Calu3 (cell line): ENCODE measurements at regions not wholly inside any gene's neighbourhood (a gene's known extent, or its start where the extent isn't known, plus 50 kb on each side); places are given as distances from the start of the nearest gene placed in this dataset.

Source experiments
- BruUV-seq: library from RNA; stranded (reverse); fragments of 400-500 nt; replicated peaks from 2 replicates; lab custom pipeline; 2021; lab: Mats Ljungman, UMichigan
- CTCF ChIA-PET: fragments of 300-600 bp; sonication (Branson Sonifier 250); formaldehyde crosslinking; loops from one replicate; lab custom pipeline; 2022; ENCODE audit warnings: antibody characterized with exemption; lab: Charles Lee
- DNase-seq: peaks from one replicate; pipeline ENCODE4 v3.0.0; 2022
- H3K27ac Mint-ChIP-seq: one replicate; pipeline ENCODE4 v1.8.0; 2022; ENCODE audit warnings: mixed read lengths; ENCODE audit not compliant: unreplicated experiment
- H3K27me3 Mint-ChIP-seq: one replicate; pipeline ENCODE4 v1.8.0; 2022; ENCODE audit warnings: mixed read lengths; ENCODE audit not compliant: unreplicated experiment
- H3K36me3 Mint-ChIP-seq: one replicate; pipeline ENCODE4 v1.8.0; 2022; ENCODE audit warnings: mild to moderate bottlenecking, moderate library complexity, mixed read lengths; ENCODE audit not compliant: insufficient read depth, unreplicated experiment
- H3K4me1 Mint-ChIP-seq: one replicate; pipeline ENCODE4 v1.8.0; 2022; ENCODE audit warnings: mild to moderate bottlenecking, low read depth, mixed read lengths; ENCODE audit not compliant: unreplicated experiment
- H3K4me3 Mint-ChIP-seq: one replicate; pipeline ENCODE4 v1.8.0; 2022; ENCODE audit warnings: mild to moderate bottlenecking, low read depth, moderate library complexity, mixed read lengths; ENCODE audit not compliant: unreplicated experiment
- H3K9me3 Mint-ChIP-seq: one replicate; pipeline ENCODE4 v1.8.0; 2022; ENCODE audit warnings: low read depth, mixed read lengths; ENCODE audit not compliant: unreplicated experiment
- intact Hi-C: fragments of 100-400 bp; cut with micrococcal nuclease; formaldehyde crosslinking; loops from one replicate; pipeline ENCODE4 v1.10.0; 2022; ENCODE audit not compliant: unreplicated experiment
- TF ChIP-seq, protein P1 (sequence below): fragments of 200-600 bp; IDR thresholded peaks from one replicate; pipeline ENCODE4 v1.8.0; 2022; ENCODE audit warnings: antibody characterized with exemption; ENCODE audit not compliant: unreplicated experiment

DNA sequence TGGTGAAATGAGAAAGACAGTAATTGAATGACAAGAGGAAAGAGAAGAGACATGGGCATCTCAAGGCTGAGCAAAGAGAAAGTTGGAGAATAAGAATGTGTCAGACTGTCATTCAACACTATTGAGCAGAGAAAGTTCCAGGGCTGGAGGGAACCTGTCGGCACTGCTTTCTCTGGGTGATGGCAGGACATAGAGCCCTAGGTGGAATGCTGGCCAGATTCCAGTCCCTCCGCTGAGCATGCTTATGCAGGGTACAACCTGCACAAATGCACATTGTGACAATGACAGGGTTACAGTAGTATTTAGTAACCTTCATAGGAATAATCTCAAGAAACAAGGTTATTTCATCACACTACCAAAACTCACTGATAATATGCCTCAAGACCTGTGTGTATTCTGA, 582.8 kb downstream of the ADCYAP1 start:
- Mint-ChIP-seq H3K27me3 (no peaks in the 10 kb centered on the region), H3K36me3 (no peaks in the 10 kb centered on the region), H3K4me1 (no peaks in the 10 kb centered on the region), H3K9me3 (peaks cover 8% of the 10 kb centered on the region), H3K4me3 (no peak overlapping the region), H3K27ac (no peak overlapping the region)
- no peak for DNase-seq
- BruUV-seq = no TSS peak
- CTCF ChIA-PET = no interaction called here
- TF ChIP-seq, protein P1, sequence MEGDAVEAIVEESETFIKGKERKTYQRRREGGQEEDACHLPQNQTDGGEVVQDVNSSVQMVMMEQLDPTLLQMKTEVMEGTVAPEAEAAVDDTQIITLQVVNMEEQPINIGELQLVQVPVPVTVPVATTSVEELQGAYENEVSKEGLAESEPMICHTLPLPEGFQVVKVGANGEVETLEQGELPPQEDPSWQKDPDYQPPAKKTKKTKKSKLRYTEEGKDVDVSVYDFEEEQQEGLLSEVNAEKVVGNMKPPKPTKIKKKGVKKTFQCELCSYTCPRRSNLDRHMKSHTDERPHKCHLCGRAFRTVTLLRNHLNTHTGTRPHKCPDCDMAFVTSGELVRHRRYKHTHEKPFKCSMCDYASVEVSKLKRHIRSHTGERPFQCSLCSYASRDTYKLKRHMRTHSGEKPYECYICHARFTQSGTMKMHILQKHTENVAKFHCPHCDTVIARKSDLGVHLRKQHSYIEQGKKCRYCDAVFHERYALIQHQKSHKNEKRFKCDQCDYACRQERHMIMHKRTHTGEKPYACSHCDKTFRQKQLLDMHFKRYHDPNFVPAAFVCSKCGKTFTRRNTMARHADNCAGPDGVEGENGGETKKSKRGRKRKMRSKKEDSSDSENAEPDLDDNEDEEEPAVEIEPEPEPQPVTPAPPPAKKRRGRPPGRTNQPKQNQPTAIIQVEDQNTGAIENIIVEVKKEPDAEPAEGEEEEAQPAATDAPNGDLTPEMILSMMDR = no peak
- intact Hi-C loops = no loop called here

- Mint-ChIP-seq H3K27ac (no peak overlapping the region), H3K36me3 (no peaks in the 10 kb centered on the region), H3K27me3 (no peaks in the 10 kb centered on the region), H3K4me3 (no peak overlapping the region), H3K4me1 (no peaks in the 10 kb centered on the region), H3K9me3 (peaks cover 11% of the 10 kb centered on the region)
- no peak for DNase-seq
- TF ChIP-seq, protein P1 = no peak
- CTCF ChIA-PET = no interaction called here
- intact Hi-C loops = no loop called here
- BruUV-seq = no TSS peak
These were observed 583.7 kb downstream of the ADCYAP1 start for GRCh38 chr18:1488394-1488793.

DNA sequence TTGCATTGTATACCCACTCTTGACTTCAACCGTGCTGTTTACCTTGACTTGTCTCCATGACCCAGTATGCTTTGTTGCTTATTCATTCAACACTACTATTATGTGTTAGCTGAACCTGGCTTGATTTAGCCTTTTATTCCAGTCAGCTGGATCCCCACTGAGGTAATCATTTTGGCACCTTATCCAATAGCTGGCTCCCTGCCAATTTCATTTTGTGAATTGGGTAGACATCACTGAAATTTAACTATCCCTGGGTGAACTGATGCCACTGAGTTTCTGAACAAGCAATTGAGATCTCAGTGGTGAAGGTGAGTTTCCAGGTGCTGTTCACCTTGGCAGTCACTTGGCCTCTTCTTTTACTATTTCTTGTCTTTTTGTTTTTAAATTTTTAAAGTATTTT, 584.3 kb downstream of the ADCYAP1 start:
- H3K27ac Mint-ChIP-seq = no peak overlapping the region
- H3K36me3 Mint-ChIP-seq = no peaks in the 10 kb centered on the region
- intact Hi-C loops = no loop called here
- no peaks in the 10 kb centered on the region for H3K4me1 Mint-ChIP-seq
- CTCF ChIA-PET = no interaction called here
- BruUV-seq = no TSS peak
- TF ChIP-seq, protein P1 = no peak
- H3K4me3 Mint-ChIP-seq = no peak overlapping the region
- no peaks in the 10 kb centered on the region for H3K27me3 Mint-ChIP-seq
- DNase-seq = no peak
- peaks cover 12% of the 10 kb centered on the region for H3K9me3 Mint-ChIP-seq

GRCh38 chr18:1495387-1495786, 590.7 kb downstream of the ADCYAP1 start:
- peaks cover 12% of the 10 kb centered on the region for H3K9me3 Mint-ChIP-seq
- H3K4me1 Mint-ChIP-seq = no peaks in the 10 kb centered on the region
- DNase-seq = no peak
- H3K4me3 Mint-ChIP-seq = no peak overlapping the region
- TF ChIP-seq, protein P1 = no peak
- H3K36me3 Mint-ChIP-seq = no peaks in the 10 kb centered on the region
- CTCF ChIA-PET = interaction anchor here (1.4 kb wide), 1 partner anchor 14 kb away, joined by 3 read pairs; no protein-coding TSS in a partner anchor
- no TSS peak for BruUV-seq
- no peaks in the 10 kb centered on the region for H3K27me3 Mint-ChIP-seq
- no peak overlapping the region for H3K27ac Mint-ChIP-seq
- intact Hi-C loops = no loop called here
